Globus pallidus (tissue), 1 donor: ENCODE measurements at regions not wholly inside any gene's neighbourhood (a gene's known extent, or its start where the extent isn't known, plus 50 kb on each side); places are given as distances from the start of the nearest gene placed in this dataset.

Experiments
- DNase-seq: peaks from one replicate; pipeline ENCODE4 v3.0.0-alpha.2; 2015; ENCODE audit warnings: low spot score

- peak; percentile 41 for DNase-seq
Measured at GRCh38 chr2:121969166-121969565, 213.7 kb downstream of the TSN start.

- DNase-seq, result no peak
Measured at GRCh38 chr2:121969766-121970639, 214.6 kb downstream of the TSN start.

- no peak for DNase-seq
Measured at GRCh38 chr2:121972203-121972602, 216.8 kb downstream of the TSN start.

- peak; percentile 75 for DNase-seq
Measured at GRCh38 chr2:121974897-121975661, 219.6 kb downstream of the TSN start.

- DNase-seq, result no peak
Measured at GRCh38 chr2:121976926-121977325, 221.5 kb downstream of the TSN start.

GRCh38 chr2:121977326-121977725 is 221.9 kb downstream of the TSN start:
- no peak for DNase-seq

- DNase-seq, result no peak
Measured at GRCh38 chr2:121992700-121993099, 237.2 kb downstream of the TSN start.

- no peak for DNase-seq
Measured at GRCh38 chr2:121993682-121994081, 238.2 kb downstream of the TSN start.

- no peak for DNase-seq
Measured at GRCh38 chr2:121994238-121995206, 239.1 kb downstream of the TSN start.

- DNase-seq, result no peak
Measured at GRCh38 chr2:121998751-121999150, 243.3 kb downstream of the TSN start.

- DNase-seq, result no peak
Measured at GRCh38 chr2:121999264-121999663, 243.8 kb downstream of the TSN start.

- DNase-seq, result no peak
Measured at GRCh38 chr2:122000556-122001340, 245.3 kb downstream of the TSN start.

GRCh38 chr2:122001441-122001874 is 246.0 kb downstream of the TSN start:
- no peak for DNase-seq

GRCh38 chr2:122003196-122003940 is 247.9 kb downstream of the TSN start:
- DNase-seq, result no peak

GRCh38 chr2:122007126-122007525 is 251.7 kb downstream of the TSN start:
- no peak for DNase-seq

GRCh38 chr2:122007577-122007976 is 252.1 kb downstream of the TSN start:
- no peak for DNase-seq

GRCh38 chr2:122009561-122009960 is 254.1 kb downstream of the TSN start:
- DNase-seq, result no peak

GRCh38 chr2:122011493-122012270 is 256.2 kb downstream of the TSN start:
- no peak for DNase-seq

GRCh38 chr2:122018736-122019135 is 263.3 kb downstream of the TSN start:
- DNase-seq, result no peak

- DNase-seq, result peak; percentile 27
Measured at GRCh38 chr2:122019724-122020123, 264.3 kb downstream of the TSN start.
